HL-60 (cell line): ENCODE measurements at regions not wholly inside any gene's neighbourhood (a gene's known extent, or its start where the extent isn't known, plus 50 kb on each side); places are given as distances from the start of the nearest gene placed in this dataset.
"Not testable (repeated sequence)": the region's sequence is repeated elsewhere in the genome, so short reads cannot be mapped to it uniquely, and the experiment has no call there.

Source experiments
- DNase-seq, 2 experiments: peaks; one replicate each; pipeline ENCODE4 v3.0.0-alpha.2; 2010 to 2020; ENCODE audit warnings: low read depth in 1 of 2, low spot score in 1 of 2
- H3K27ac ChIP-seq: fragments of 250-450 bp; sonication (Bioruptor Pico); replicated peaks from 2 replicates; pipeline ENCODE4 v1.5.1; 2020; ENCODE audit warnings: mild to moderate bottlenecking, moderate library complexity
- H3K27me3 ChIP-seq: fragments of 250-450 bp; sonication (Bioruptor Pico); 2 replicates; pipeline ENCODE4 v1.5.1; 2021; ENCODE audit warnings: mild to moderate bottlenecking, moderate library complexity; ENCODE audit not compliant: insufficient read depth, poor library complexity, severe bottlenecking
- H3K4me3 ChIP-seq: replicated peaks from 2 replicates; pipeline ENCODE4 v1.5.1; 2011; ENCODE audit warnings: mild to moderate bottlenecking, control low read depth, low read length; ENCODE audit not compliant: insufficient read depth
- GABPA ChIP-seq: IDR thresholded peaks from 2 replicates; pipeline ENCODE4 v1.6.1; 2012; ENCODE audit warnings: low read depth
- POLR2AphosphoS5 ChIP-seq: IDR thresholded peaks from 2 replicates; pipeline ENCODE4 v1.6.1; 2012; ENCODE audit warnings: low read depth
- SPI1 ChIP-seq: IDR thresholded peaks from 2 replicates; pipeline ENCODE4 v1.6.1; 2012; ENCODE audit warnings: low read depth, mild to moderate bottlenecking, borderline replicate concordance
- TF ChIP-seq, protein P1 (sequence below): IDR thresholded peaks from one replicate; pipeline ENCODE4 v1.5.1; 2011; ENCODE audit warnings: low read length, control low read depth, inconsistent platforms; ENCODE audit not compliant: insufficient read depth
- TF ChIP-seq, protein P2 (sequence below): IDR thresholded peaks from 2 replicates; pipeline ENCODE4 v1.6.1; 2012; ENCODE audit warnings: low read depth; ENCODE audit not compliant: insufficient replicate concordance

DNA sequence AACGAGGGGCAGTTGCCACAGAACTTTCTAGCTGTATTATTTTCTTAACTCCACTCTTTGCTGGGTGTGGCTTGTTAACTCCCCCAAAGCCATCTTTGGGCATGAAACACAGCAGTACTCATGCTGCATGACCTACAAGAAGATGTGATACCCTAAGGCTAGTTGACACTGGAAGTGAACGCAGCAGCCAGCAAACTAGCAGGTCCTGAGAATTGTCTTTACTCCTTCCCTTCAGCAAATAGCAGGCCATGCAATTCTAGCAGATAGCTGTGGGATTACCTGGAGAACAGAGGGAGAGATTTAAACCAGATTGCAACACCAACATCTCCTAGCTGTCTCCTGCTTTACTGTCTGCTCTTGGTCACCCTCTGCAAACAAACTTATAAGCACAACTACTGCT lies 688.0 kb upstream of the ZWINT start:
- no peak for DNase-seq
- Histone ChIP-seq H3K27ac (no peak overlapping the region), H3K4me3 (no peak overlapping the region), H3K27me3 (no peaks in the 10 kb centered on the region)
- TF ChIP-seq POLR2AphosphoS5 (no peak), GABPA (no peak), SPI1 (no peak)
- TF ChIP-seq, protein P1, sequence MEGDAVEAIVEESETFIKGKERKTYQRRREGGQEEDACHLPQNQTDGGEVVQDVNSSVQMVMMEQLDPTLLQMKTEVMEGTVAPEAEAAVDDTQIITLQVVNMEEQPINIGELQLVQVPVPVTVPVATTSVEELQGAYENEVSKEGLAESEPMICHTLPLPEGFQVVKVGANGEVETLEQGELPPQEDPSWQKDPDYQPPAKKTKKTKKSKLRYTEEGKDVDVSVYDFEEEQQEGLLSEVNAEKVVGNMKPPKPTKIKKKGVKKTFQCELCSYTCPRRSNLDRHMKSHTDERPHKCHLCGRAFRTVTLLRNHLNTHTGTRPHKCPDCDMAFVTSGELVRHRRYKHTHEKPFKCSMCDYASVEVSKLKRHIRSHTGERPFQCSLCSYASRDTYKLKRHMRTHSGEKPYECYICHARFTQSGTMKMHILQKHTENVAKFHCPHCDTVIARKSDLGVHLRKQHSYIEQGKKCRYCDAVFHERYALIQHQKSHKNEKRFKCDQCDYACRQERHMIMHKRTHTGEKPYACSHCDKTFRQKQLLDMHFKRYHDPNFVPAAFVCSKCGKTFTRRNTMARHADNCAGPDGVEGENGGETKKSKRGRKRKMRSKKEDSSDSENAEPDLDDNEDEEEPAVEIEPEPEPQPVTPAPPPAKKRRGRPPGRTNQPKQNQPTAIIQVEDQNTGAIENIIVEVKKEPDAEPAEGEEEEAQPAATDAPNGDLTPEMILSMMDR: no peak
- TF ChIP-seq, protein P2, sequence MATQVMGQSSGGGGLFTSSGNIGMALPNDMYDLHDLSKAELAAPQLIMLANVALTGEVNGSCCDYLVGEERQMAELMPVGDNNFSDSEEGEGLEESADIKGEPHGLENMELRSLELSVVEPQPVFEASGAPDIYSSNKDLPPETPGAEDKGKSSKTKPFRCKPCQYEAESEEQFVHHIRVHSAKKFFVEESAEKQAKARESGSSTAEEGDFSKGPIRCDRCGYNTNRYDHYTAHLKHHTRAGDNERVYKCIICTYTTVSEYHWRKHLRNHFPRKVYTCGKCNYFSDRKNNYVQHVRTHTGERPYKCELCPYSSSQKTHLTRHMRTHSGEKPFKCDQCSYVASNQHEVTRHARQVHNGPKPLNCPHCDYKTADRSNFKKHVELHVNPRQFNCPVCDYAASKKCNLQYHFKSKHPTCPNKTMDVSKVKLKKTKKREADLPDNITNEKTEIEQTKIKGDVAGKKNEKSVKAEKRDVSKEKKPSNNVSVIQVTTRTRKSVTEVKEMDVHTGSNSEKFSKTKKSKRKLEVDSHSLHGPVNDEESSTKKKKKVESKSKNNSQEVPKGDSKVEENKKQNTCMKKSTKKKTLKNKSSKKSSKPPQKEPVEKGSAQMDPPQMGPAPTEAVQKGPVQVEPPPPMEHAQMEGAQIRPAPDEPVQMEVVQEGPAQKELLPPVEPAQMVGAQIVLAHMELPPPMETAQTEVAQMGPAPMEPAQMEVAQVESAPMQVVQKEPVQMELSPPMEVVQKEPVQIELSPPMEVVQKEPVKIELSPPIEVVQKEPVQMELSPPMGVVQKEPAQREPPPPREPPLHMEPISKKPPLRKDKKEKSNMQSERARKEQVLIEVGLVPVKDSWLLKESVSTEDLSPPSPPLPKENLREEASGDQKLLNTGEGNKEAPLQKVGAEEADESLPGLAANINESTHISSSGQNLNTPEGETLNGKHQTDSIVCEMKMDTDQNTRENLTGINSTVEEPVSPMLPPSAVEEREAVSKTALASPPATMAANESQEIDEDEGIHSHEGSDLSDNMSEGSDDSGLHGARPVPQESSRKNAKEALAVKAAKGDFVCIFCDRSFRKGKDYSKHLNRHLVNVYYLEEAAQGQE: no peak

DNA sequence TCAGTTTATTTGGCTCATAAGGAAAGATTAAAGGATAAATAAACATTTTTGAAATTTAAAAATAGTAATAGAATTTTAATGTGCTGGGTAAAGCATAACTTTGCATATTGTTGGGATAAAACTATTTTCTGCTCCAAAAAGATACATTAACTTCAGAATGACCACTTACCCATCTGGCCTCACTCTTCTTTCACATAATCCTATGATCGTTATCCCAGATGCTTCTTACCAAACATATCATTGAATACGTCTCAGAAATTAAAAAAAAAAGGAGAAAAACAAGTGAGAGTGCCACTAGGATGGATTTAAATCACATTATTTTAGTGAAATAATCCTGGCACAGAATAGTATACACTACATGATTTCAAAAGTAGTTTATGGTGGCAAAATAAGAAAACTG lies 677.5 kb upstream of the ZWINT start:
- Histone ChIP-seq H3K4me3 (no peak overlapping the region), H3K27me3 (no peaks in the 10 kb centered on the region), H3K27ac (no peak overlapping the region)
- TF ChIP-seq SPI1 (no peak), GABPA (no peak)
- TF ChIP-seq, protein P2: no peak
- DNase-seq: no peak

DNA sequence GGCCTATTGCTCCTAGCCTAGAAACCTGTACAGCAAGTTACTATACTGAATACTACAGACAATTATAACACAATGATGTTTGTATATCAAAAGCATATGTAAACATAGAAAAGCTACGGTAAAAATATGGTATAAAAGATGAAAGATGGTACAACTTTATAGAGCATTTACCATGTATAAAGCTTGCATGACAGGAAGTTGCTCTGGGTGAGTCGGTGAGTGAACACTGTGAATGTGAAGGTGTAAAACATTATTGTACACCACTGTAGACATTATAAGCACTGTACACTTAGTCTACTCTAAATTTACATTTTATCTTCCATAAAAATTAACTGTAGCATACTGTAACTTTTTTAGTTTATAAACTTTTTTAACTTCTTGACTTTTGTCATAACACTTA lies 674.3 kb upstream of the ZWINT start:
- Histone ChIP-seq H3K27me3 (no peaks in the 10 kb centered on the region), H3K4me3 (no peak overlapping the region), H3K27ac (no peak overlapping the region)
- TF ChIP-seq POLR2AphosphoS5: no peak
- TF ChIP-seq SPI1: no peak
- TF ChIP-seq, protein P1: no peak
- TF ChIP-seq, protein P2: no peak
- no peak for TF ChIP-seq GABPA
- DNase-seq: no peak

DNA sequence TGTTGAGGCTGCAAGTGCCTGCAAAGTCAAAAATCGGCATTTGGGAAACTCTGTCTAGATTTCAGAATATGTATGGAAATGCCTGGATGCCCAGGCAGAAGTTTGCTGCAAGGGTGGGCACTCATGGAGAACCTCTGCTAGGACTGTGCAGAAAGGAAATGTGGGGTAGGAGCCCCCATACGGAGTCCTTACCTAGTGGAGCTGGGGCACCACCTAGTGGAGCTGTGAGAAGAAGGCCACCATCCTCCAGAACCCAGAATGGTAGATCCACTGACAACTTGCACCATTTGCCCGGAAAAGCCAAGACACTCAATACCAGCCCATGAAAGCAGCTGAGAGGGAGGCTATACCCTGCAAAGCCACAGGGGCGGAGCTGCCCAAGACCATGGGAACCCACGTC lies 671.2 kb upstream of the ZWINT start:
- not testable (repeated sequence) for H3K27ac ChIP-seq, H3K27me3 ChIP-seq, H3K4me3 ChIP-seq, DNase-seq
